HG03460 (cell line): ENCODE measurements at regions not wholly inside any gene's neighbourhood (a gene's known extent, or its start where the extent isn't known, plus 50 kb on each side); places are given as distances from the start of the nearest gene placed in this dataset.
"Not testable (repeated sequence)": the region's sequence is repeated elsewhere in the genome, so short reads cannot be mapped to it uniquely, and the experiment has no call there.

Experiments
- ATAC-seq: cut with Tn5 transposase; IDR thresholded peaks from one replicate; pipeline ENCODE4 v1.9.1; 2021; ENCODE audit not compliant: unreplicated experiment

GRCh38 chr2:234409590-234409989 is 87.3 kb downstream of the ARL4C start:
- no peak for ATAC-seq

- no peak for ATAC-seq
Measured at GRCh38 chr2:234406085-234406484, 90.8 kb downstream of the ARL4C start.

DNA sequence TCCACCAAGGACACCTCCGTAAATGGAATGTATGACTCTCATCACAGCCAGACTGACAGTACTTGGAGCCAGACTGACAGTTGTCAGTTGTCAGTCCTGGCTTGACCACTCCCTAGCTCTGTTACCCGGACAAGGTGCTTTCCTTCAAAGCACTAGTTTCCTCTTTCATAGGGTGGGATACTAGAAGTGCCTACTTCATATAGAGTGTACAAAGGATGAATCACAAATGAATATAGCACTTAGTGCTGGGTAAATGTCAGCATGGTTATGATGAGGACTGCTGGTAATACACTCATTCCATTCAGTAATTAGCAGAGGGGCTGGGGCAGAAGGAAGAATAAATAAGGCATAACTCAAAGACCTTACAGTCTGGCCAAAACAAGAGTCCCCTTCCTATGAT is 91.4 kb downstream of the ARL4C start:
- ATAC-seq = no peak

DNA sequence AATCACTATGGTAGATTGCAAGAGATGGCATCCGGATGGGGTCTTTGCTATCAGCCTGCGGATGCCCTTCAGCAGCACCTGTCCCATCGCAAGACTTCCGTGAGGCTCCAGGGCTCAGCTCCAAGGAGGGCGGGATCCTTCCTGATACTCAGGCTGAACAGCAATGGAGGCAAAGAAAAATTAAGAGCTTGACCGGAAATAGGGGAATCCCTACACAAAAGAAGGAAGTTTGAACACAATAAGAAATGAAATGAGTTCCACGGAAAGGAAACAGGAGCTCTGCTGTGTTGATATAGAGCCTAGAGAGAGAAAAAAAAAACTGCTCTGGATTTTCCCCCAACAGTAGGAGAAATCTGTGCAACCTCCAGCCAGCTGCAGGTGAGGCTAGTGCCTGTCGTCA is 91.9 kb downstream of the ARL4C start:
- ATAC-seq = no peak

GRCh38 chr2:234403751-234404150 is 93.1 kb downstream of the ARL4C start:
- ATAC-seq = no peak

GRCh38 chr2:234403074-234403473 is 93.8 kb downstream of the ARL4C start:
- ATAC-seq = no peak

DNA sequence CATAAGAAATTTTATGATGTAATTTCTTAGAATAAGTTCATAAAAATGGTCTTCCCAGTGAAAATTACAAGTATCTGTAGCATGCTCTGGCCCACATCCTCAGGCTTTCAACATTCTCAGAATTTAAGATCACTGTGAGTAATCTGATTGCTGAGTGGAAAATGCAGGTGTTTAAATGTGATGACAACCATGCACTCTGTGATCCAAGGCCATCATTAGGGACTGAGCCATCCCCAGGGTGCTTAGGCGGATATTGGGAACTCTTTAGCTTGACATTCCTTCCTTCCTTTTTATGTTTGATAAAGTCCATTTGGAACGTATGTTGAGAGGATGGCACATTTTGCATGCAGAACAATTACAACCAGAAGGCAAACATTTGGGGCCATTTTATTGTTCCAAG is 95.5 kb downstream of the ARL4C start:
- ATAC-seq = no peak

DNA sequence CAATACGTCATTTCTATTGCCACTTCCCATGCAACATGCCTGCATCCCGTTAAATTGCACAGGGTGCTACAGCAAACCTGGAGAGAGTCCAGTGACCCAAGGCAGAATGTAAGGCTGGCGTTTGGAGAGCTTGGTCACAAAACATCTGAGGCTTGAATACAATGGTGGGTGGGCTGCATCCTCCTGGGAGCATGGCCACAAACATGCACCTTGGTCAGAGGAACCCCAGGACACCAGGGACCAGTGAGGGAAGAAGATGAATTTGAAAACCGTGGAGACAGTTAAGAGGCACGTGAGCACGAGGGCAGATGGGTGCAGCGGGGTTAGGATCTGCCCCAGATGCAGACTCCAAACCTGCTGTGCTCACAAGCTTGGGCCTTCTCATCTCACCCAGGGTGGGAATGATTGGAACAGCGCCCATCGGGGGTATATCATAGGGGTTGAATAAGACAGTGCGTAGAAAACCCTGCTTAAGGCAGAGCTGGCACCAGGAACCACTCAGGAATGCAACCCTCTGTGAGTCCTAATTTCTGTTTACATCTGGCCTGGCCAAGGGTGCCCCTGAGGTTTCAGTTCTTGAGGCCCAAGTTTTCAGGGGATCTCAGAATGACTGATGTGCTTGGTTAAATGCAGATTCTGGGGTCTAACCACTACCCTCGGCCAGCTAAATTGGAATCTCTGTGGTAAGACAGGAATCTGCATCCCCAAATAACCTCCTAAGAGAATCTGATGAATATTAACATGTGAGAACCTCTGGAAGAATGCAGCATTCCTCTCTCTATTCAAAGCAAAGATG is 97.2 kb downstream of the ARL4C start:
- no peak for ATAC-seq

DNA sequence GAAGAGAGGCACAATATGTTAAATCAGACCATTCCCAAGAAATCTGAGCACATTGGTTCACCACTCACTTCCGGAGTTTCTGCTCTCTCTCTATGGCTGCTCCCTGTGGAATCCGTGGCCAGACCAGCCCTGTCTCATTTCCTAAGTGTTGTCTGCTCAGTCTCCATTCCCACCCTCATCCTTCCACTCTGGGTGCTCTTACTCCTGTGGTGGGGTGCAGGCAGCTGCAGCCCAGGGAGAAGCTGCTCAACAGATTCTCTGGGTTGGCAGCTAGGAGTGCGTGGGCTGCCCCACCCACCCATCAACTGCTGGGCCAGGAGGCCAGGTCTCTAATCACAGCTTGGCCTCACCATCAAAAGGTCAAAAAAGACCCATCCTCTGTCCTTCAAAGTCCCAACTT is 98.3 kb downstream of the ARL4C start:
- no peak for ATAC-seq

- no peak for ATAC-seq
Measured at GRCh38 chr2:234395891-234396420, 100.9 kb downstream of the ARL4C start.

- no peak for ATAC-seq
Measured at GRCh38 chr2:234394450-234394849, 102.4 kb downstream of the ARL4C start.

DNA sequence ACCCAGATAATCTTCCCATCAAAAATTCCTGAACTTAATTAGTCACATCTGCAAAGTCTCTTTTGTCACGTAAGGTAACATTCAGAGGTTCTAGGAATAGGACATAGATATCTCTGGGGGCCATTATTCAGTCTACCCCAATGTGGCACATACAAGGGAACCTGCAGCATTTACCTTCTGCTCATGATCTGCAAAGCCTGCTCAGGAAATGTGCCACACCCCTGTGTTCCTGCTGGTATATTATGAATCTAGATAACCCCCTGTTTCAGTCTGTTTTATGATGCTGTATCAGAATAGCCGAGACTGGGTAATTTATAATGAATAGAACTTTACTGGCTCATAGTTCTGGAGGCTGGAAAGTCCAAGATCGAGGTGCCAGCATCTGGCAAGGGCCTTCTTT is 103.5 kb downstream of the ARL4C start:
- no peak for ATAC-seq

GRCh38 chr2:234392041-234392615 is 104.8 kb downstream of the ARL4C start:
- no peak for ATAC-seq

- ATAC-seq = no peak
Measured at GRCh38 chr2:234391625-234392024, 105.3 kb downstream of the ARL4C start.

DNA sequence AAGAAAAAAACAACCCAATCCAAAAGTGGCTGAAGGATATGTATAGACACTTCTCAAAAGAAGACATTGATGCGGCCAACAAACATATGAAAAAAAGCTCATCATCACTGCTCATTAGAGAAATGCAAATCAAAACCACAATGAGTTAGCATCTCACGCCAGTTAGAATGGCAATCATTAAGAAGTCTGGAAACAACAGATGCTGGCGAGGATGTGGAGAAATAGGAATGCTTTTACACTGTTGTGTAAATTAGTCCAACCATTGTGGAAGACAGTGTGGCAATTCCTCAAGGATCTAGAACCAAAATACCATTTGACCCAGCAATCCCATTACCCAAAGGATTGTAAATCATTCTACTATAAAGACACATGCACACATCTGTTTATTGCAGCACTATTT is 107.2 kb downstream of the ARL4C start:
- not testable (repeated sequence) for ATAC-seq

DNA sequence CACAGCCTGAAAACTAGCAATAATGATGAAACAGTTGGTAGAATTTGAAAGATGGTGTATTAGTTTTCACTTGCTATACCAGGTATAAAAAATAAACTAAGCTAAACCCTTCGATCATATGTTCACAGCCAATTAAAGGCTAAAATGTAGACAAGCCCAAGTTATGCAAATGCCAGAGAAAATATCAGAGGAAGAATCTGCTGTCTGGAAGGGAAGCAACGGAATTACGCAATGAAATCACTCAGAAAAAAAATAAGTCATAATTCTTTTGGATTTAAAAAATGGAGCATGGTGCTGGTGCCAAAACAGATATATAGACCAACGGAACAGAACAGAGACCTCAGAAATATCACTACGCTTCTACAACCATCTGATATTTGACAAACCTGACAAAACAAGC is 108.3 kb downstream of the ARL4C start:
- no peak for ATAC-seq

- ATAC-seq = no peak
Measured at GRCh38 chr2:234386971-234387370, 109.9 kb downstream of the ARL4C start.

DNA sequence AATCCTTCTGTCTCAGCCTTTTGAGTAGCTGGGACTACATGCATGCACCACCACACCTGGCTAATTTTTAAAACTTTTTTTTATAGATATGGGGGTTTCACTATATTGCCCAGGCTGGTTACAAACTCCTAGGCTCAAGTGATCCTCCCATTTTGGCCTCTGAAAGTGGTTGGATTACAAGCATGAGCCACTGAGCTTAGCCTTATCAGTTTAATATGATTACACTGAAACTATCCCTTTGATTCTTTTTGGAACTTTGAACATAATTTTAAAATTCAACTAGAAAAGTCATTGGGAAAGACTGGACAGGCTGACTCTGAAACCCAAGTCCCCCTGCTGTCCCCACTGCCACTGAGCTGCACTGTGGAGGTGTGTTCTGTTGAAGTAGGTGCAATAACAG is 114.8 kb downstream of the ARL4C start:
- ATAC-seq = no peak

GRCh38 chr2:234378958-234379357 is 117.9 kb downstream of the ARL4C start:
- ATAC-seq = not testable (repeated sequence)

DNA sequence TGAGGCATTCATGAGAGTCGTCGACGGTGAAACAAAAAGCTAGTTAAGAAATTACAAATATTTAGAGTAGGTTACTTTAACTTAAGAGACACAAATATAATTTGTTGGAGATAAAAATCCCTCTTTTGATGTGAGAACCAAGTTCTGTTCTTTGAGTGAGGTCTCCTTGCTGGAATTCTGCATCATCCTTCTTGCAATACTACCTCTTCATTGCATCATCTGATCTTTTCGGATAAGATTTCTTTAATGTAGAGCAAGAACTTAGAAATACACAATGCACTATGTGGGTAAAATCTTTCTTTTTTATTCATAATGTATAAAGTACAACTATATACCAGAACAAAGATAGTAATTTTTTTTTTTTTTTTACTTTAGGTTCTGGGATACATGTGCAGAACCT is 118.4 kb downstream of the ARL4C start:
- ATAC-seq = no peak

- no peak for ATAC-seq
Measured at GRCh38 chr2:234377761-234378391, 119.0 kb downstream of the ARL4C start.

DNA sequence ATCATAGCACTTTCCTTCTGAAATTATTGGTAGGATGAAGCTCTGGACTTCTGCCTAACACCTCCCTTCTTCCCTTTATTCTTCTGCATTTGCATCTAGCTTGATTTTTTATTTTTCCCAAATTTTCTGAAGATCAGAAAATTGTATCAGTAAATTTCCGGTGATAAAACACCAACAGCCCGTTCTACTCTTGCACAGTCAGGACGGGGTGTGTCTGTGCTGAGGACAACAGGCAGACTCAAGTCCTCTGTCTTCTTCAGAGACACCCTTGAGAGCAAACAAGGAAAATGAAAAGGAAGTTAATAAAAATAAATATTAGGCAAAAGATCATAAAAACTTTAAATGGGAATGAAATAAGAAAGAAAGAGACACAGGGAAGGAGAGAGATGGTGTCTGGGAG is 120.7 kb downstream of the ARL4C start:
- no peak for ATAC-seq
